K562 (cell line): ENCODE measurements at regions not wholly inside any gene's neighbourhood (a gene's known extent, or its start where the extent isn't known, plus 50 kb on each side); places are given as distances from the start of the nearest gene placed in this dataset.

ENCODE experiments used
- CBX8 ChIP-seq: fragments of 200-600 bp; sonication (generic); IDR thresholded peaks from 2 replicates; pipeline ENCODE4 v1.6.1; 2012; ENCODE audit warnings: borderline replicate concordance, mixed run types, low read depth, mild to moderate bottlenecking, moderate library complexity, mixed read lengths, low read length, control low read depth, inconsistent platforms; ENCODE audit not compliant: poor library complexity, severe bottlenecking; ENCODE audit errors: extremely low read depth
- FOSL1 ChIP-seq: fragments of 200-800 bp; sonication (Bioruptor generic); conservative IDR thresholded peaks from 2 replicates; pipeline ENCODE4 v1.6.1; 2016; ENCODE audit warnings: missing genetic modification characterization, missing compliant biosample characterization
- GABPA ChIP-seq: fragments of 200-800 bp; sonication (Bioruptor generic); conservative IDR thresholded peaks from 2 replicates; pipeline ENCODE4 v1.6.1; 2016; ENCODE audit warnings: low read depth, missing genetic modification characterization, missing compliant biosample characterization
- KLF13 ChIP-seq: fragments of 450-650 bp; IDR thresholded peaks from 2 replicates; pipeline ENCODE4 v1.6.1; 2016; ENCODE audit warnings: missing genetic modification characterization, low read depth, mild to moderate bottlenecking, missing compliant biosample characterization, moderate library complexity, borderline replicate concordance
- NR3C1 ChIP-seq: sonication (generic); formaldehyde crosslinking; IDR thresholded peaks from 2 replicates; pipeline ENCODE4 v1.8.1; 2022; ENCODE audit warnings: missing genetic modification reagents
- RUNX1 ChIP-seq: sonication (generic); IDR thresholded peaks from 2 replicates; pipeline ENCODE4 v1.6.1; 2016; ENCODE audit warnings: antibody characterized with exemption, low read depth
- TF ChIP-seq, protein P1 (sequence below): IDR thresholded peaks from 2 replicates; pipeline ENCODE4 v1.6.1; 2016; ENCODE audit warnings: missing genetic modification characterization, missing compliant biosample characterization
- TF ChIP-seq, protein P2 (sequence below): fragments of 450-650 bp; IDR thresholded peaks from 2 replicates; pipeline ENCODE4 v1.6.1; 2016; ENCODE audit warnings: borderline replicate concordance

DNA sequence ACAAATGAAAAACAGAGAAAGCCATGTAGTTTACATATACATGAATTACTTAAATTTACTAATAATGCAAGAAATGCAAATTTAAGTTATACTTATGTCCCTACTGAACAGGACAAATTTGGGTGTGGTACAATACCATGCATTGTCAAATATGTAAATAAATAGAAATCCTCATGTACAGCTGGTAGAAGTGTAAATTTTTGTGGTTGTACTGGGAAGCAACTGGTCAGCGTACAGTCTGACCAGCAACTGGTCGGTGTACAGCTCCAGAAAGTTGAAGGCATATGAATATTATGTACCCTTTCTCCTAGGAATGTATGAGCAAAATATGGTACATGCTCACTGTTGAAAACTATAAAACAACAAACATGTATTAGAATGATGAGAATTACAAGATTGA, 93.9 kb upstream of the TMEM106B start (continued):
- TF ChIP-seq, protein P1, sequence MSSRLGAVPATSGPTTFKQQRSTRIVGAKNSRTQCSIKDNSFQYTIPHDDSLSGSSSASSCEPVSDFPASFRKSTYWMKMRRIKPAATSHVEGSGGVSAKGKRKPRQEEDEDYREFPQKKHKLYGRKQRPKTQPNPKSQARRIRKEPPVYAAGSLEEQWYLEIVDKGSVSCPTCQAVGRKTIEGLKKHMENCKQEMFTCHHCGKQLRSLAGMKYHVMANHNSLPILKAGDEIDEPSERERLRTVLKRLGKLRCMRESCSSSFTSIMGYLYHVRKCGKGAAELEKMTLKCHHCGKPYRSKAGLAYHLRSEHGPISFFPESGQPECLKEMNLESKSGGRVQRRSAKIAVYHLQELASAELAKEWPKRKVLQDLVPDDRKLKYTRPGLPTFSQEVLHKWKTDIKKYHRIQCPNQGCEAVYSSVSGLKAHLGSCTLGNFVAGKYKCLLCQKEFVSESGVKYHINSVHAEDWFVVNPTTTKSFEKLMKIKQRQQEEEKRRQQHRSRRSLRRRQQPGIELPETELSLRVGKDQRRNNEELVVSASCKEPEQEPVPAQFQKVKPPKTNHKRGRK, result no peak
- no peak for TF ChIP-seq RUNX1
- TF ChIP-seq FOSL1 (tag), result no peak
- TF ChIP-seq KLF13 (tag), result no peak
- no peak for TF ChIP-seq NR3C1 (CRISPR knock-in tag)
- TF ChIP-seq, protein P2, sequence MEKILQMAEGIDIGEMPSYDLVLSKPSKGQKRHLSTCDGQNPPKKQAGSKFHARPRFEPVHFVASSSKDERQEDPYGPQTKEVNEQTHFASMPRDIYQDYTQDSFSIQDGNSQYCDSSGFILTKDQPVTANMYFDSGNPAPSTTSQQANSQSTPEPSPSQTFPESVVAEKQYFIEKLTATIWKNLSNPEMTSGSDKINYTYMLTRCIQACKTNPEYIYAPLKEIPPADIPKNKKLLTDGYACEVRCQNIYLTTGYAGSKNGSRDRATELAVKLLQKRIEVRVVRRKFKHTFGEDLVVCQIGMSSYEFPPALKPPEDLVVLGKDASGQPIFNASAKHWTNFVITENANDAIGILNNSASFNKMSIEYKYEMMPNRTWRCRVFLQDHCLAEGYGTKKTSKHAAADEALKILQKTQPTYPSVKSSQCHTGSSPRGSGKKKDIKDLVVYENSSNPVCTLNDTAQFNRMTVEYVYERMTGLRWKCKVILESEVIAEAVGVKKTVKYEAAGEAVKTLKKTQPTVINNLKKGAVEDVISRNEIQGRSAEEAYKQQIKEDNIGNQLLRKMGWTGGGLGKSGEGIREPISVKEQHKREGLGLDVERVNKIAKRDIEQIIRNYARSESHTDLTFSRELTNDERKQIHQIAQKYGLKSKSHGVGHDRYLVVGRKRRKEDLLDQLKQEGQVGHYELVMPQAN, result no peak
- TF ChIP-seq CBX8, result no peak
- TF ChIP-seq GABPA (tag), result no peak
